Left ventricle myocardium superior (tissue), 1 donor: ENCODE measurements at regions not wholly inside any gene's neighbourhood (a gene's known extent, or its start where the extent isn't known, plus 50 kb on each side); places are given as distances from the start of the nearest gene placed in this dataset.

ENCODE experiments used
- ATAC-seq: fragments of 200-7000 bp; cut with Tn5 transposase; one replicate; pipeline ENCODE4 v1.9.1; 2020; ENCODE audit warnings: mild to moderate bottlenecking, moderate library complexity
- DNase-seq: peaks from one replicate; pipeline ENCODE4 v3.0.0-alpha.2; 2020
- intact Hi-C: fragments of 100-400 bp; cut with micrococcal nuclease; formaldehyde crosslinking; loops from one replicate; pipeline ENCODE4 v1.11.0; 2022
- donor health status: DM: no; HTN: yes; CAD: no; lungs with severe emphysema.

GRCh38 chr6:82073484-82073883 is 174.1 kb downstream of the IBTK start:
- intact Hi-C loops = no loop called here

GRCh38 chr6:82072751-82073150 is 174.8 kb downstream of the IBTK start:
- ATAC-seq = no peak
- intact Hi-C loops = no loop called here
- no peak for DNase-seq

More at GRCh38 chr6:82073484-82073883, 174.1 kb downstream of the IBTK start:
- ATAC-seq = no peak
- DNase-seq = no peak

DNA sequence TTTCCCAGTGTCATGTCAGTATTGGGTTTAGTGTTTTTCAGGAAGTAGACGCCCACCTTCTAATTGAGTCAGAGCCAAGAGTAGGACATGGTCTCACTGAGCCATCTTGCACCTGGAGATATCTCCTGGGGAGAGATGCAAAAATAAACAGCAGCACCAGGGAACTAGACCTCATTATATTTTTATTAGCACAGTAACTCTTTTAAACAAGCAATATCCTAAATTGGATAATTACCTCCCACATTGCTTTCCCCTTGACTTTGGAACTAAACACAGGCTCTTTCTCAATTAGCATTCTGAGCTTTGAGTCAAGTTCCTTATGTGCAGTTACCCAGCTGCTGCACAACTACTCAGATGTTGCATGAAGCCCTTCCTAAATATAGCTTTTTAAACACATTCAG is 175.4 kb downstream of the IBTK start:
- intact Hi-C loops = no loop called here
- no peak for ATAC-seq
- no peak for DNase-seq

DNA sequence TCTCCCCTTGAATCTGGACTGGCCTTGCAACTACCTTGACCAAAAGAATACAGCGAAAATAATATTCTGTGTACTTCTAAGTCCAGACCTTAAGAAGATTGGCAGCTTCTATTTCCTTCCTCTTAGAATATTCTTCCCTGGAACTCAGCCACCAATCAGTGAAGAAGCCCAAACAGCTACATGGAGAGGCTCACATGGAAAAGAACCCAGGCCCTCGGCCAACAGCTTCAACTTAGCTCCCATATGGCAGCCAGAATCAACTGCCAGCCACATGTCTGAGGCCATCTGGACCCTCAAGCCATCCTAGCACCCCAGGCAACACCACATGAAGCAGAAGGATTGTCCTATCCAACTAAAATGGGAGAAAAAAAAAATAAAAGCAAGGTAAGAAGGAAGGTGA is 178.8 kb downstream of the IBTK start:
- intact Hi-C loops = no loop called here
- ATAC-seq = no peak
- DNase-seq = no peak

- ATAC-seq = peak; percentile 74
- no peak for DNase-seq
Measured at GRCh38 chr6:82066991-82067411, 180.5 kb downstream of the IBTK start.

DNA sequence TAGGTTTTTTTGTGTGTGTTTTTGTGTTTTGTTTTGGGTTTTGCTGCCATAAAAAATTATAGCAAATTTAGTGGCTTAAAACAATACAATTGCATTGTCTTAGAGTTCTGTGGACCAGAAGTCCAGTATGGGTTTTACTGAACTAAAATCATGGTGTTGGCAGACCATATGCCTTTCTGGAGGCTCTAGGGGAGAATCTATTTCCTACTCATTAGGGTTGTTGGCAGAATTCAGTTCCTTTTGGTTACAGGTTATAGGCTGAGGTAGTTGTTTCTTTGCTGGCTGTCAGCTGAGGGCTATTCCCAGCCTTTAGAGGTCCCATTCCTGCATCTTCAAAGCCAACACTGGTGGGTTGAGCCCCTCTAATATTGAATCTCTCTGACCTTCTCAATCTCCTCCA is 181.3 kb downstream of the IBTK start:
- intact Hi-C loops = no loop called here

More at GRCh38 chr6:82066991-82067411, 180.5 kb downstream of the IBTK start:
- intact Hi-C loops = no loop called here

DNA sequence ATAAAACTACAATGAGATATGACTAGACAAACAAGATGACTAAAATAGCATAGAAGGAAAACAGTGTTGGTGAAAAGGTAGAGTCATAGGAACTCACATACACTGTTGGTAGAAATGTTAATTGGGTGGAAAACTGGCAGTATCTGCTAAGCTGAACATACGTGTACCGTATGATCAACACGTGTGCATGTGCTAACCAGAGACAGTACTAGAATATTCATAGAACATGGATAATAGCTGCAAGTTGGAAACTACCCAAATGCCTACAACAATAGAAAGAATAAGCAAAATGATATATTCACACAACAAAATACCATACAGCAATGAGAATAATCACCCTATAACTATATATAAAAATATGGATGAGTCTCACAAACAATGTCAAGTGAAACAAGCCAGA is 184.0 kb downstream of the IBTK start:
- no peak for DNase-seq
- intact Hi-C loops = no loop called here
- no peak for ATAC-seq

More for the DNA sequence above, 181.3 kb downstream of the IBTK start:
- ATAC-seq (no peak), DNase-seq (no peak)

- ATAC-seq (no peak), DNase-seq (no peak)
- intact Hi-C loops = no loop called here
Measured at GRCh38 chr6:82062219-82062618, 185.3 kb downstream of the IBTK start.

DNA sequence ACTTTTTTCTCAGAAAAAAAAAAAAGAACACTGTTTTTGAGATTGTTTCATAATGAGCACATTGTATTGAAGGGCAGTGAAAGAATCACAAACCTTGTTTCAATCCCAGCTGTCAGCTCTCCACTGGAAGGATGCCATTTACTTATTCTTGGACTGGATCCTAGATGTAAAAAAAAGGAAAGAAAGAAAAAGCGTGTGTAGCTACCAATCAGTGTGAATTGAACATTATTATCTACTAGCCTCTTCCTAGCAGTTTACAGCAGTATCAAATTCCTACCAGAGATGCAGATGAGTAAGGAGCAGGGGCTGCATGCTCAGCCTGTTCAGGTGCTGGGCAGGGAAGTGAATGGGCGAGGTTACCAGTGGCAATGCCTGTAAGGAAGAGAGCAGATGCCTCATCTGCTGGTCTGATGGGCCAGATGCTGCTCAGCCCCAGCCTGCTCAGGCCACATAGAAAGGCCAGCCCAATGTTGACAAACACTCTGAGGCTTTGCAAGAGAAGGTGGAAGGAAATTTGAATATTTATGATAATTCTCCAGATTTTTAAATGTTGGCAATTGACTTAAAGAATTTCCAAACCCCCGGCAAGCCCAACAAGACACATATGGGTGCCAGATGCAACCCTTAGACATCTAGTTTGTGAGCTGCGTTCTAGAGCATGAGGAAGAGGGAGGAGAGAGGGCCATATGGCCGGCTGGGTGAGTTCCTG is 189.5 kb downstream of the IBTK start:
- intact Hi-C loops = no loop called here
- DNase-seq = no peak
- peak; percentile 80 for ATAC-seq

- ATAC-seq (no peak), DNase-seq (no peak)
- intact Hi-C loops = no loop called here
Measured at GRCh38 chr6:82056567-82056966, 191.0 kb downstream of the IBTK start.

GRCh38 chr6:82045965-82046756 is 201.4 kb downstream of the IBTK start:
- intact Hi-C loops = loop anchor here (10.0 kb wide), 1 partner anchor 291 kb away; the partner anchor contains the start of gene TENT5A
- no peak for ATAC-seq
- no peak for DNase-seq

- DNase-seq (no peak), ATAC-seq (peak; percentile 89)
- intact Hi-C loops = loop anchor here (10.0 kb wide), 1 partner anchor 286 kb away; the partner anchor contains the start of gene TENT5A
Measured at GRCh38 chr6:82040405-82041221, 206.9 kb downstream of the IBTK start.

- ATAC-seq = no peak
- intact Hi-C loops = no loop called here
- no peak for DNase-seq
Measured at GRCh38 chr6:82038631-82039030, 208.9 kb downstream of the IBTK start.

- intact Hi-C loops = no loop called here
- no peak for ATAC-seq
- no peak for DNase-seq
Measured at GRCh38 chr6:82035526-82035925, 212.0 kb downstream of the IBTK start.

- intact Hi-C loops = no loop called here
- DNase-seq (peak; percentile 50), ATAC-seq (peak; percentile 92)
Measured at GRCh38 chr6:82033631-82034211, 213.8 kb downstream of the IBTK start.

DNA sequence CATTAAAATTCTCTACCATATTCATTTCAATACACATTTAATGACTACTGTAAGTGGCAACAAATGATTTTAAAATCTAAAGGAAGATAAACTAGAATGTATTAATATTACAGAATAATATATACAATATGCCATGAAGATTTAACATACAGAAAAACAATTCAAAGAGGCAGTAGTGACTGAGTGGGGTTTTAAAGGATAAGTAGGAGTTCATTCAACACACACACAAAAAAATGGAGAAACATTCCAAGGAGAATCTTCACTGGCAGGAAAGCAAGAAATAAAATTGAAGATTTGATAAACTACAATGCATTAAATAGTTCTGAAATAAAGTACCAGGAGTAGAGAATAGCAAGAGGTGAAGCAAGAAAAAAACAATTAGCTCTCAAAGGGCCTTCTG is 215.1 kb downstream of the IBTK start:
- no peak for ATAC-seq
- no peak for DNase-seq
- intact Hi-C loops = no loop called here

GRCh38 chr6:82030761-82031503 is 216.6 kb downstream of the IBTK start:
- intact Hi-C loops = no loop called here
- DNase-seq = no peak
- no peak for ATAC-seq

DNA sequence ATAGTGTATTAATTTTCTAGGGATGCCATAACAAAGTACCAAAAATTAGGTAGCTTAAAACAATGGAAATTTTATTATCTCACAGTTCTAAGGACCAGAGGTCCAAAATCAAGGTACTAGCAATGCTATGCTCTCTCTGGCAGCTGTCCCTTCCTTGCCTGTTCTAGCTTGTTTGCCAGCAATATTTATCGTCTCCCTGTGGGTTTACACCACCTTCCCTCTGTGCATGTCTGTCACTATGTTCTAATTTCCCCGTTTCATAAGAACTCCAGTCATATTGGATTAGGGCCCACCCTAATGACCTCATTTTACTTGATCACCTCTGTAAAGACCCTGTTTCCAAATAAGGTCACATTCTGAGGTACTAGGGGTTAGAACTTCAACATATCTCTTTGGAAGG is 217.2 kb downstream of the IBTK start:
- ATAC-seq (peak; percentile 28), DNase-seq (no peak)
- intact Hi-C loops = no loop called here

- intact Hi-C loops = no loop called here
- ATAC-seq = no peak
- no peak for DNase-seq
Measured at GRCh38 chr6:82025271-82025670, 222.3 kb downstream of the IBTK start.
